ENCODE measurements at regions not wholly inside any gene's neighbourhood (a gene's known extent, or its start where the extent isn't known, plus 50 kb on each side); places are given as distances from the start of the nearest gene placed in this dataset.
"Not testable (repeated sequence)": the region's sequence is repeated elsewhere in the genome, so short reads cannot be mapped to it uniquely, and the experiment has no call there.

- TF ChIP-seq ZFX (IDR thresholded peaks at IDR 0.05) (no peak), CTCF (conservative IDR thresholded peaks at IDR 0.05) (no peak)
Observed at GRCh38 chrX:35289952-35290351, 347.4 kb downstream of the FAM47B start.

GRCh38 chrX:35291013-35291412 lies 348.4 kb downstream of the FAM47B start:
- TF ChIP-seq ZFX (IDR thresholded peaks at IDR 0.05) (no peak), CTCF (conservative IDR thresholded peaks at IDR 0.05) (no peak)

More at GRCh38 chrX:35289952-35290351, 347.4 kb downstream of the FAM47B start:
- no peak overlapping the region for H3K27ac ChIP-seq

DNA sequence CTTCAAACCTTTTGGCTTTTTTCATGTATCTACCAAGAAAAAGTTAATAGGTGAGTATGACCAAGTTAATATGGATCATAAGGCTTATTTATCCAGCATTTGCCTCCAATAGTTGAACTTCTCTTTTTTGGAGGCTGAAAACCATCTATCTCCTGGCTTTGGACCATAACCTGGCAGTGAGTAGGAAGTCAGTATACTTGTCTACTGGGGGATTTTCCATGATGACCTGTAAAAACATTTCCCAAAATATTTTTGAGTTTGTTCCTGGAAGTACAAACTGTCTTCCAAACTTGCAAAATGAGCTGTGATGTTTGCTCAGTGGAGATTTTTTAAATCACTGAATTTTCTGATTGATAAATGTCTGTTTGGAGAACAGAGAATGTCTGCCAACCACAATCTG lies 349.9 kb downstream of the FAM47B start:
- H3K27ac ChIP-seq: no peak overlapping the region
- no peak for TF ChIP-seq CTCF (conservative IDR thresholded peaks at IDR 0.05)
- TF ChIP-seq ZFX (IDR thresholded peaks at IDR 0.05): no peak

More at GRCh38 chrX:35291013-35291412, 348.4 kb downstream of the FAM47B start:
- no peak overlapping the region for H3K27ac ChIP-seq

- not testable (repeated sequence) for H3K27ac ChIP-seq
Observed at GRCh38 chrX:35305037-35305436, 362.4 kb downstream of the FAM47B start.

DNA sequence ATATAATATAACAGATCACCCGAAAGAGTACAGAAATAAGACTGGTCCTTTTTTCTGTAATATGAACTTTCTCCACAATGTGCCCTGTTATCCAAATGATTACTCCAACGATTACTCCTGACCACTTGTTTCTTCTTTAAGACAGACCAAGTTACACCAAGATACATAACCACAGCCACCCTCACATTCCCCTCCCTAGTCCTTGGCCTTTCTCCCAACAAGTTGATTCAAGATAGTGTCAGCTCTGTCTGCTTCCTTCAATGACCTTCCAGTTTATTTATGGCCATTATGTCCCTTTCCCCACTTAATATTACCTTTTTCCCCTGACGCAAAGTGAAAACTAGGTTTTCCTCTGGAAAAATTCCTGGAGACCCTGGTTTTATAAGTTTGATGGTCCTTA lies 397.2 kb downstream of the FAM47B start:
- TF ChIP-seq CTCF (conservative IDR thresholded peaks at IDR 0.05) (no peak), ZFX (IDR thresholded peaks at IDR 0.05) (no peak)
- no peak overlapping the region for H3K27ac ChIP-seq

- no peak overlapping the region for H3K27ac ChIP-seq
- no peak for TF ChIP-seq CTCF (conservative IDR thresholded peaks at IDR 0.05)
- TF ChIP-seq ZFX (IDR thresholded peaks at IDR 0.05): no peak
Observed at GRCh38 chrX:35340465-35340864, 397.9 kb downstream of the FAM47B start.

DNA sequence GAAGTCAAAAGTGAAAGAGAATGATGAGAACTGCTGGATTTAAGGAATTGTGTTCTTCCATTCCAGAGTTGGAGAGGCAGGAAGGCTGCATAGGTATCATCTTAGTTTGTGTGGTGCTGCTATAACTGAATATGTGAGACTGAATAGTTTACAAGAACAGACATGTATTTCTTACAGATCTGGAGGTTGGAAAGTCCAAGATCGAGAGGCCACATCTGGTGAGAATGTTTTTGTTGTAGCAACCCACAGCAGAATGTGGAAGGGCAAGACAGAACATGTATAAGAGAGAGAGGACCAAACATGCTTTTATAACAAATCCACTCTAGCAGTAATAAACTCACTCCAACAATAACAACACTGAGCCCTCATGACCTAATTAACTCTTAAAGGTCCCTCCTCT lies 408.6 kb downstream of the FAM47B start:
- TF ChIP-seq CTCF (conservative IDR thresholded peaks at IDR 0.05) (no peak), ZFX (IDR thresholded peaks at IDR 0.05) (no peak)
- H3K27ac ChIP-seq: no peak overlapping the region

GRCh38 chrX:35351795-35352483 lies 409.3 kb downstream of the FAM47B start:
- TF ChIP-seq ZFX (IDR thresholded peaks at IDR 0.05) (no peak), CTCF (conservative IDR thresholded peaks at IDR 0.05) (no peak)
- no peak overlapping the region for H3K27ac ChIP-seq

All from C4-2B (cell line).